GM19397 (cell line): ENCODE measurements at regions not wholly inside any gene's neighbourhood (a gene's known extent, or its start where the extent isn't known, plus 50 kb on each side); places are given as distances from the start of the nearest gene placed in this dataset.
"Not testable (repeated sequence)": the region's sequence is repeated elsewhere in the genome, so short reads cannot be mapped to it uniquely, and the experiment has no call there.

Experiments
- ATAC-seq: cut with Tn5 transposase; IDR thresholded peaks from one replicate; pipeline ENCODE4 v1.9.1; 2021; ENCODE audit warnings: mild to moderate bottlenecking, moderate library complexity; ENCODE audit not compliant: unreplicated experiment

DNA sequence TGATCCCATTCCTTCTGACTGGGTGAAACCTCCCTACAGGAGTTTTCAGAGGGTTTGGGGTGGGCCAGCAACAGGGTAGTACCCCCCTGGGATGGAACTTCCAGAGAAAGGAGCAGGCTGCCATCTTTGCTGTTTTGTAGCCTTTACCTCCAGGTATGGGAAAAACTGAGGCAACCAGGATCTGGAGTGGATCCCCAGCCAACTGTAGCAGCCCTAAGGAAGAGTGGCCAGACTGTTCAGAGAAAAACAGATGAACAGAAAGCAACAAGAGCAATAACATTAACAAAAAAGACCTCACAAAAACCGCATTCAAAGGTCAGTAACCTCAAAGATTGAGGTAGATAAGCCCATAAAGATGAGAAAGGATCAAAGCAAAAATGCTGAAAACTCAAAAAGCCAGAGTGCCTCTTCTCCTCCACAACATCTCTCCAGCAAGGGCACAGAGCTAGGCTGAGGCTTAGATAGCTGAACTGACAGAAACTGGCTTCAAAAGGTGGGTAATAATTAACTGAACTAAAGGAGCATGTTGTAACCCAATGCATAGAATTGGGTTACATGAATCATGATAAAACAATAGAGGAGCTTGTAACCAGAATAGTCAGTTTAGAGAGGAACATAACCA, 1288.6 kb upstream of the CNTN5 start:
- no peak for ATAC-seq

- no peak for ATAC-seq
Measured at GRCh38 chr11:97738751-97739150, 1282.0 kb upstream of the CNTN5 start.

- ATAC-seq: no peak
Measured at GRCh38 chr11:97739932-97740800, 1280.6 kb upstream of the CNTN5 start.

DNA sequence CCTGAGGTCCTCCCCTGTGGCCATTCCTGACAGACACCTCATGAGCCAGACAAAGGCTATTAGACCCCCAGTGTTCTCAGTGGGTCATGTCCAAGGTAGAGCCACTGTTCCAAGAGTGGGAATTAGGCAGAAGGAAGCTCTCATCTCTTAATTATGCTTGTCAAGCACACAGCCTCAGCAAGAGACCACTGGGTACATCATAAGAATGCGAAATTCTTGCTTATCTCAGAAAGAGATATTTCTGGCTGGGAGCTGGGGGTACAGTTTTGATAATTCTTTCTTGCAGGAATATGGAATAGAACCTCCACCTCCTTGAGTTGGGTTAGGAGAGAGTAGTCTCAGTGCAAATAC, 1280.0 kb upstream of the CNTN5 start:
- no peak for ATAC-seq

DNA sequence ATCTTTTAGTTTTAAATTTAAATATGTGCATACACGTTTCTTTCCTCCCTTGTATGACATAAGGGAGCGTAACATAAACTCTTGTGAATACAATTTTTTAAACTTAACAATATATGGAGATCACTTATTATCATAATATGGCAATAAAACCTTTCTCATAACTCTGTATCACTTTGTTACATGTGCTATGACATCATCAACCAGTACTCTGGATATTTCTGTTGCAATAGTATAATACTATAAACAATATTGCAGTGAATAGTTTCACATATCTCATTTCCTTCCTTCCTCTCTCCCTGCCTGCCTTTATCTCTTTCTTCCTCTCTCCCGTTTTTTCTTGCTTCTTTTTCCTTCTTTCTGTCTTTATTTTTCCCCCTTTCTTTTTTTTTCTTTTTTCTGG, 1278.0 kb upstream of the CNTN5 start:
- ATAC-seq: no peak

DNA sequence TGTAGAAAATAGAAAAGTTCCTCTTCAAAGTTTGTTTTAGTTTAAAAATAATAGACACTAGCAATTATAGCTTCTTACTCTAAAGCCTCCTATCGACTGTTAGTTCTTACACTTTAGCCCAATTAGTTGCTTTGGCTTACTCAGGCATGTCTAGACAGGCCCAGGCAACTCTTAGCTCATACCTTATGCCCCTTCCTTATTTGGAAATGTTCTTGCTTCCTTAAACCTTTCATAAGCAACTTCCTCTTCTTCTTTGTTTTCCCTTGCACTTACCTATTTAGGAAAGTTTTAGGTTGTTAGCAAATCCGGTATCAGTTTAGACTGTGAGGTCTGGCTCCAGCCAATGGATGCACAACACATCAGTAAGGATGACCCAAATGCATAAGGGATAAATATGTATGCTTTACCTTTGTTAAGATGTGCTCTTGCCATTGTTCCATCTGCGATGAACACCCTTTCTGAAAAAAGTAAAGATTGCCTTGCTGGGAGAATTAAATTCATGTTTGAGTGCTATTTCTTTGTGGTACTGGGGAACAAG, 1277.5 kb upstream of the CNTN5 start:
- no peak for ATAC-seq

GRCh38 chr11:97745515-97746050, 1275.2 kb upstream of the CNTN5 start:
- no peak for ATAC-seq

DNA sequence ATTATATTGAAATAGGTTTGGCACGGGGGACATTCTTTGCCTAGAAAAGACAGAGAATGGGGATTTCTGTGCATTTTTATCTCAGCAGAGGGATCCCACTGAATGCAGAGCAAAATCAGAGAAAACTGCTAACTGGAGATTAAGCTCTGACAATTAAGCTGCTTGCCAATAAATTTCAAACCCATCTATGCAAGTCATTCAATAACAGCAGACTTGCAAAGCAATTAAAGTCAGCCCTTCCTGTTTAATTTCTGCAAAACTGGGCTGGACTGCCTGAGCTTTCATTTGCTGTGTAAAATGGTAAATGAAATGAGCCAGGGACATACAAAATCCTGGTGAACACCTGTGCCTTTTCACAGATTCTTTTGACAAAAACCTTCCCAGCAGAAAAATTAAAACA, 1273.9 kb upstream of the CNTN5 start:
- no peak for ATAC-seq

GRCh38 chr11:97751405-97751804, 1269.3 kb upstream of the CNTN5 start:
- ATAC-seq: no peak

- no peak for ATAC-seq
Measured at GRCh38 chr11:97751952-97752351, 1268.8 kb upstream of the CNTN5 start.

GRCh38 chr11:97754976-97755375, 1265.8 kb upstream of the CNTN5 start:
- ATAC-seq: no peak

DNA sequence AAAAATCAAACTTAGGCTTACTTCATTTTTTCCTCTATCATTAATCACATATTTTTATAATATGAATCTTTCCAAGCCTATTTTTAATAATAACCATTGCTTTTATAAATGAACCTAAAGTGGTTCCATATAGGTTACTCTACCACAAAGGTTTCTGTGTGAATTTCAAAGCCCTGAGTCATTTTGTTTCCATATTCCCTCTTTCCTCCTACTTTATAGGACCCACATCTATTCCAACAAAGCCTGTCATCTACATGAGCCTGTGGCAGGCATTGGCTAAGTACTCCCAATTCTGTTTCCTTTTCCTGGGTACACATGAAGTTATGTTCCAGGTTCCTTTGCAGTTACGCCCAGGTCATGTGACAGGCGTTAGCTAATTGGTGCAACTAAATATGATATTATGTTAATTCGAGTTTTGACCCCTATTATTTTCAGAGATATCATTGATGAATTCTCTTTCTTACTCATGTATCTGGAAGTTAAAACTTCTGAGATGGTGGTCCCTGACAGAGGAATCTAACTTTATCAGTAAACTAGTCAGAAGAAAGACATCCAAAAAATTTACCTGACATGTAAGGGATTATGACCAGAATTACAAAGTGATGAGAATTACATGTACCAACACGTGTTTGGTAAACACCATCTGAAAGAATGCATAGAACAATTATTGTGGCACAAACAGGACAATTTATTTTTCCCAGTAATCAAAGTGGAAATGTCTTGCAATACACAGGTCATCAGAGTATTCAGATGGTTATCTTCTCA, 1264.0 kb upstream of the CNTN5 start:
- ATAC-seq: no peak

GRCh38 chr11:97761175-97761574, 1259.6 kb upstream of the CNTN5 start:
- no peak for ATAC-seq

- ATAC-seq: no peak
Measured at GRCh38 chr11:97764193-97764592, 1256.6 kb upstream of the CNTN5 start.

DNA sequence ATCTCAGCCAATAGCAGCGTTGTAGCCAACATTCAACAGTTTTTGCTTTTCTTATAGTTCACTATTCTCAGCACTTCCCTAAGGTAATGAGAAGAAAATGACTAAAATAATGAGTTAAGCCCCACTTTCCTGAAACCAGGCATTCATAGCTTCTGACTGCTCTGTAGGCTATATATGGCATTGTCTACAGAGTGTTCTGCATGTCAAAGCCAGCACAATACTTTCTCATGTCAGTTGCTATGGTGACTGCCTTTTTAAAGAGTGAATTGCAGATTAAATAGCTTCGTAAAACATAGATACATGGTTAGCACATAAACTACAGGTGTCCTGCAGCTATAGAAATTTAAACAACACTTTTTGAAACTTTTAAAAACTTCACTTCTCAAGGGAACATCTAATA, 1256.1 kb upstream of the CNTN5 start:
- ATAC-seq: no peak

- ATAC-seq: no peak
Measured at GRCh38 chr11:97770570-97770969, 1250.2 kb upstream of the CNTN5 start.

- no peak for ATAC-seq
Measured at GRCh38 chr11:97772705-97773104, 1248.0 kb upstream of the CNTN5 start.

GRCh38 chr11:97784388-97784787, 1236.4 kb upstream of the CNTN5 start:
- not testable (repeated sequence) for ATAC-seq

GRCh38 chr11:97786961-97787360, 1233.8 kb upstream of the CNTN5 start:
- no peak for ATAC-seq

GRCh38 chr11:97794876-97795275, 1225.9 kb upstream of the CNTN5 start:
- no peak for ATAC-seq

- no peak for ATAC-seq
Measured at GRCh38 chr11:97800891-97801290, 1219.9 kb upstream of the CNTN5 start.
